SHP77 (cell line): ENCODE measurements at regions not wholly inside any gene's neighbourhood (a gene's known extent, or its start where the extent isn't known, plus 50 kb on each side); places are given as distances from the start of the nearest gene placed in this dataset.
A peak's percentile ranks its signal among the peaks of the same experiment; 100 is the strongest.

Source experiments
- DNase-seq, 2 experiments: peaks; one replicate each; lab custom pipeline; 2025; lab: John Stamatoyannopoulos, UW

DNA sequence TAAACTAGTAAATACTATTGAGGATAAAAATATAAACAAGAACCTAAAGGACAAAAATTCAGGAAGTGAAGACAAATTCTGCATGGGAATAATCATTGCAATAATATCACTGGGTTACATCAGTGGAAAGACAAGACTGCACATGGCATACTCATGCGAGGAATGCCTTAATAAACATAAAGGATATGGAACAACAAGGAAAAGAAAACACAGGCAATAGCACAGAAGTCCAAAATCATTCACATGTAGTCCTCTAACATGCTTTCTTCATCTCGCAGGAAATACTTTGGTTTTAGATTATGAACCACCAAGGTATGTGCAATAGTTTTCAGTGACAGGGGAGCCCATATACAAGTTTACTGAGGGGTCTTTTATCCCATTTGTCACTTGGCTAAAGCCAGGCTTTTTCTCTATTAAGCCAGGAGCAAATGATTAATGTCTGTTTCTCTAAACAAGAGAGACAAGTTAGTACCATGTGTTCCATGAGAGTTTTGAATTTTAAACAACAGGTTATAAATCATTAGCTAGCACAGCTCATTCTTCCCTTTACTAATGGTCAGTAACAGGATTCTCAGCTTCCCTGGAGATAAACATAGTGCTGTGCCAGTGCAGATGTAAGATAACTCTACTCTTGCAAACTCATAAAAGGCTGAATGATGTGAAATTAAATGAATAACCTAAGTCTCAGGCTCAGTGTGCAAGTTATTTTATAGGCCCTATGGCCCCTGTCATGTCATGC lies 353.6 kb upstream of the FSIP2 start:
- no peak for DNase-seq

- no peak for DNase-seq
Measured at GRCh38 chr2:185388226-185388625, 350.4 kb upstream of the FSIP2 start.

DNA sequence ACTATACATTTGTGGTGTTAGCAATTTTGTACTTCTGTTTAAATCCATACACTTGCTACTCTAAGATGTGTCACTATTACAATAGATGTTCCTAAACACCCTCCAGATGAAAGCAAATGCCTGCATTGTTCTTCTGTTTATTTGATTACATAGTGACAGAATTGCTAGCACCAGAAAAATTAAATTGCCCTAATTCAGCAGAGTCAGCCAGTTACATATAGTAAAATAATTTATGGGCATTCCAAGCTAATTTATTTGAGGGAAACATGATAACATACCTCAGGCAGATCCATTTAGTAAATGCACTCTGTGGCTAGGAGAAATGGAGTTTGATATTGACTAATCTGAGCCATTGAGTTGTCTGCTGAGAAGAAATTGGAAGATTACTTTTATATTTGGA lies 347.1 kb upstream of the FSIP2 start:
- no peak for DNase-seq

DNA sequence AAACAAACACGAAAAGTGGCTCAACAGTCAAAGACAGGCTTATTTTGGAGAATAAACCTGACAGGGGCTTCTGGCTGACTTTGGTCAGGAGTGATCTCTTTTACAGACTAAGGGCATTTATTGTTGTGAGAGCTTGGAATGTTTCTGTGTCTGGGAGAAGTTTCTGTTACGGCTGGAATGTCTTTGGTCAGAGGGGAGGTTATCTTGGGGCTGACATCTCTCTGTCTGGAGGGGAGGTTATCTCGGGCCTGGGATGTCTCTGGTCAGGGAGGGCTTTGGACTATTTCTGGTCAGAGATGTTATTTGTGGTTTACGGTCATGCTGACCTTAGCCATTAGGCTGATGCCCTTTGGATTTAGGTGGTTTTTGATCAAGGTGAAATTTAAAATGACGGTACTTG lies 345.5 kb upstream of the FSIP2 start:
- DNase-seq: no peak

GRCh38 chr2:185402474-185402873 lies 336.1 kb upstream of the FSIP2 start:
- DNase-seq: no peak

- DNase-seq: no peak
Measured at GRCh38 chr2:185404578-185404977, 334.0 kb upstream of the FSIP2 start.

GRCh38 chr2:185417111-185417510 lies 321.5 kb upstream of the FSIP2 start:
- no peak for DNase-seq

- no peak for DNase-seq
Measured at GRCh38 chr2:185417688-185418087, 320.9 kb upstream of the FSIP2 start.

GRCh38 chr2:185424958-185425629 lies 313.5 kb upstream of the FSIP2 start:
- DNase-seq: peak; percentile 11 to 13

DNA sequence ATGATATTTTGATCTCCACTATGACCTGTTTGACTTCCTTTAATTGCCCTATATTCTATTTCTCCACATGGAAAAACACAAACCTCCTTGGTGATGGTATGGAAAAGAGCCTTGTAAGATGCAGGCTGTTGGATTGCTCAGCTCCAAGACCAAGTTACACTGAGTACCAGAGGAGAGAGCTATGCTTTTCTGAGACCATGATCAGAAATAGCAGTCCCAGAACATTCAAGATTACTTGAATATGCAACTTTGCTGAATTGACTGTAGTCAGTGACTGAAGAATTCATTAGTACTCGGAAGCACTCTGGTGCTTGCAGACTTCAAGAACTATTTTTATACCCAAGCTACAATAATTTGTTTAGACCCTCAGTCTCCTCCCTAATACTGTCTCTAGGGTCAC lies 310.6 kb upstream of the FSIP2 start:
- DNase-seq: no peak

- no peak for DNase-seq
Measured at GRCh38 chr2:185433824-185434223, 304.8 kb upstream of the FSIP2 start.

DNA sequence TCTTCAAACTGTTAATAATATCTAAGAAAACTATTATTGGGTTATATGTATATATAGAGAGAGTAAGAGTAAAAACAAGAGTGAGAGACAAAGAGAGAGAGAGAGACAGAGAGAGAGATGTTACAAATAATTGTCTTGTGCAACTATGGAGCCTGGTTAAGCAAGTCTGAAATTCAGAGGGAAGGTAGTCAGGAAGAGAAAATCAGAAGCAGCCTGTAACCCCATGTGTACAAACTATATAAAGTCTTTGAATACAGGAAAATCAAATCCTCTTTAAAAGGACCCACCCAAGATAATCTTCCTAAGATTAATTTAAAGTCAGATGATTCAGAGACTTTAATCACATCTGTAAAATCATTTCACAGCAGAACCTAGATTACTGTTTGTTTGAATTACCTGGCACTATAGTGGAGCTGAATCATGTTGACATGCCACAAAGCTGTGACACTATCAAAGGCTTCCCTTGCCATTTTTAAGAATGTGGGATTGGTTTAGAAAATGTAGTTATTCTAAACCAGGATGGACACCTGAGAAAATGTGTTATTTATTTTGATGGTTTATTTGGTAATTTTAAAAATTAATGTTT lies 301.7 kb upstream of the FSIP2 start:
- DNase-seq: no peak

GRCh38 chr2:185441486-185442005 lies 297.1 kb upstream of the FSIP2 start:
- DNase-seq: no peak

DNA sequence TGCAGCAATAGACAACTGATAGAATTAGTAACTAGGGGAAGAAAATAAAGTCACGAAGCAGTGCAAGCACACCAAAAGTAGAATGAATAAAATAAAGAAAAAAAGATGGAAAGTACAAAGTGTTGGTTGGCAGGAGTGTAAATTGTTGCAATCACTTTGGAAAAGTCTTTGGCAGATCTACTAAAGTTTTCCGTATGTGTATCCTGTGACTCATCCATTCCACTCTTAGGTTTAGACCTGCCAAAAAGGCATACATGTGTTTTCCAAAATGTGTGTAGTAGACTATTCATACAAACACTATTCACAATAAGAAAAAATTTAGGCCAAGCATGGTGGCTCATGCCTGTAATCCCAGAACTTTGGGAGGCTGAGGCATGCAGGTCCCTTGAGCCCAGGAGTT lies 282.1 kb upstream of the FSIP2 start:
- DNase-seq: no peak

DNA sequence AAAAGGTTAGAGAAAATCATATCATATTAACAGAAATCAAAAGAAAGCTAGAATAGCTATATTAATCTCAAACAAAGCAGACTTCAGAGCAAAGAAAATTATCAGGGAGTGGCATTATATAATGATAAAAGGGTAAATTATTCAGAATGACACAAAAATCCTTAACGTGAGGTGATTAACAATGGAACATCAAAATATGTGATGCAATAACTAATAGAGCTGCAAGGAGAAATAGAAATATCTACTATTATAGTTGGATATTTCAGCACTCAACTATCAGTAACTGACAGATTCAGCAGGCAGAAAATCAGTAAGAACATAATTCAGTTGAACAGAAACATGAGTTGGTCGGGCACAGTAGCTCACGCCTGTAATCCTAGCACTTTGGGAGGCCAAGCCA lies 275.1 kb upstream of the FSIP2 start:
- DNase-seq: no peak

DNA sequence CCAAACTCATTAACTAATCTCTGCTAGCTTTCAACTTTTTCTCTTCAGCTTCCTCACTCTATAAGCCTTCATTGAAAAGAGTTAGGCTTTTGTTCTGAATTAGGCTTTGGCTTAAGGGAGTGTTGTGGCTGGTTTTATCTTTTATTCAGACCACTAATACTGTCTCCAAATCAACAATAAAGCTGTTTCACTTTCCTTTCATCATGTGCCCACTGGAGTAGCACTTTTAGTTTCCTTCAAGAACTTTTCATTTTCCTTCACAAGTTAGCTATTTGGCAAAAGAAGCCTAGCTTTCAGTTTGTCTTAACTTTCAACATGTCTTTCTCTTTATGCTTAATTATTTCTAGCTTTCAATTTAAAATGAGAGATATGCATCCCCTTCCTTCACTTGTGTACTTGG lies 271.7 kb upstream of the FSIP2 start:
- DNase-seq: no peak

- no peak for DNase-seq
Measured at GRCh38 chr2:185471441-185471840, 267.2 kb upstream of the FSIP2 start.

GRCh38 chr2:185472574-185472973 lies 266.0 kb upstream of the FSIP2 start:
- DNase-seq: no peak

- DNase-seq: no peak
Measured at GRCh38 chr2:185473838-185474237, 264.8 kb upstream of the FSIP2 start.

GRCh38 chr2:185475914-185476313 lies 262.7 kb upstream of the FSIP2 start:
- DNase-seq: no peak

- DNase-seq: no peak
Measured at GRCh38 chr2:185477452-185477851, 261.2 kb upstream of the FSIP2 start.

DNA sequence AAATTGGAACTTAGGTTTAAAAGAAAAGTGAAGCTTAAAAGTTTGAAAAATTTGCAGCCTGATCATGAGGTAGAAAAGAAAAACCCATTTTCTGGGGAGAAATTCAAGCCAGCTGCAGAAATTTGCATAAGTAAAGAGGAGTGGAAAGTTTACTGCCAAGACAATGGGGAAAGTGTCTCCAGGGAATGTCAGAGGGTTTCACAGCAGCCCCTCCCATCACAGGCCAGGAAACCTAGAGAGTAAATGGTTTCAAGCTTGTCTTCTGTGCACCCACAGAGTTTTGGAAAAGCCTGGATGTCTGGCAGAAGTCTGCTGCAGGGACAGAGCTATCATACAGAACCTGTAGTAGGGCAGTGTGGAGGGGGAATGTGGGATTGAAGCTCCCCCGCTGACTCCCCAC lies 254.0 kb upstream of the FSIP2 start:
- DNase-seq: no peak

GRCh38 chr2:185502351-185502750 lies 236.3 kb upstream of the FSIP2 start:
- DNase-seq: no peak
